ENCODE measurements at regions not wholly inside any gene's neighbourhood (a gene's known extent, or its start where the extent isn't known, plus 50 kb on each side); places are given as distances from the start of the nearest gene placed in this dataset.

GRCh38 chr2:176805345-176805744 lies 407.2 kb upstream of the HNRNPA3 start:
- ChIA-PET CTCF (interaction anchor here (1.7 kb wide), 1 partner anchor 9 kb away, joined by 6 read pairs; no protein-coding TSS in a partner anchor), POLR2A (no interaction called here)

GRCh38 chr2:176812246-176812775 lies 400.3 kb upstream of the HNRNPA3 start:
- ChIA-PET POLR2A (no interaction called here), CTCF (interaction anchor here (0.9 to 1.2 kb wide), 2 partner anchors 174 to 336 kb away, joined by 3 to 4 read pairs; no protein-coding TSS in a partner anchor)

GRCh38 chr2:176813156-176813555 lies 399.4 kb upstream of the HNRNPA3 start:
- ChIA-PET POLR2A (no interaction called here), CTCF (interaction anchor here (0.8 to 1.7 kb wide), 3 partner anchors 10 to 175 kb away, joined by 4 to 7 read pairs (median 4); no protein-coding TSS in a partner anchor)

GRCh38 chr2:176813621-176814049 lies 399.0 kb upstream of the HNRNPA3 start:
- POLR2A ChIA-PET = no interaction called here
- CTCF ChIA-PET = interaction anchor here (0.8 to 2.5 kb wide), 4 partner anchors 10 to 686 kb away, joined by 4 to 7 read pairs (median 6); no protein-coding TSS in a partner anchor

GRCh38 chr2:176814274-176814673 lies 398.3 kb upstream of the HNRNPA3 start:
- ChIA-PET POLR2A (no interaction called here), CTCF (interaction anchor here (0.7 to 2.5 kb wide), 7 partner anchors 9 to 687 kb away, joined by 3 to 7 read pairs (median 5); partner anchors contain the start of gene AGPS)

DNA sequence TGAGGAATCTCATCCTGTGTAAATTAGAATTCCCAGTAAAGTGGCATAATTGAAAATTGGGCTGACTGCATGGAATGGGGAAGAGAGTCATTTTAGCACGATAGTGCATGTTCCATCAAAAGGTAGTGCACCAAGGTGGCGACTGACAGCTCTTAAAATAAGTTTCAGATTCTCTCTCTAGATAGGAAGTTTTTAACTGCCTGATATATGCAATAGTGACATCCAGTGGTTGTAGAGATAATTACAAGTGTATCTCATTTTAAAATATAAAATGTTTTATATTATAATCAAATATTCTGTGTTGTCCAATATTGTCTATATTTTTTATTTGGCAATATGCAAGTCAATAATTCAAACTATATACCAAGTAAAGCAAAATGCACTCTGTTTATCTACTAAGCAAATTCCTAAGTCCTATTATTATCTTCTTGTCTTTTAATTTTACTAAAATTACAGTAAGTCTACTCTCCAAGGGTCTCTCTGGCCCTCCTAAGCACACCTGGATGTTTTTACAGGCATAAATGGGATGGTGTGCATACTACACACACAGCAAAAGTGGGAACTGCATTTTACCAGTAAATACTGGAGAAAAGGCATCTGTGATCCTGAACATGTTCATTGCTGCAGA lies 397.7 kb upstream of the HNRNPA3 start:
- ChIA-PET POLR2A (no interaction called here), CTCF (interaction anchor here (0.7 to 2.5 kb wide), 7 partner anchors 10 to 687 kb away, joined by 3 to 7 read pairs (median 5); partner anchors contain the start of gene AGPS)

DNA sequence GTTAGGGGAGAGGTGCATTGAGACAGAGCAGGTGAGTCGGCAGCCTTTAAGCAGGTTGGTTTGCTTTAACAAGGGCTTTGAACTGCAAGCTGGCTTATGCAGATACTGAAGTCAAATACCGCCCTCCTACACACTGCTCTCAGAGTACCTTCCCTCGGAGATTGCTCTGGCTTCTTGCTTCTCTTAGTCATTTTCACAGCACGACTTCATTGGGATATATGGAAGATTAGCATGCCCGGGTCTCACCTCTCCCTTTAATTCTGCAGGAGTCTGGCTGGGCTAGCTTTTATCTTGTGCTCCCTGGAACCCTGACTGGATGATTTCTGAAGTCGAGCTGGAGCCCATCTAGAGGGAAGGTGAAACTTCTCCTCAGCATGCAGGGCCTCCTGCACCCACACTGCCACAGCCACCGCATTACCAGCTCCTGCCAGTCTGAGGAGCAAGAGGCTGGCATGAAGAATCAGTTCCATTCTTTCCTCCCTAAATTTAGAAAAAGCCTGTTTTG lies 395.5 kb upstream of the HNRNPA3 start:
- ChIA-PET POLR2A (interaction anchor here (0.6 kb wide), 1 partner anchor 9 kb away, joined by 4 read pairs; no protein-coding TSS in a partner anchor), CTCF (no interaction called here)

- CTCF ChIA-PET = no interaction called here
- POLR2A ChIA-PET = no interaction called here
Measured at GRCh38 chr2:176818076-176818475, 394.5 kb upstream of the HNRNPA3 start.

DNA sequence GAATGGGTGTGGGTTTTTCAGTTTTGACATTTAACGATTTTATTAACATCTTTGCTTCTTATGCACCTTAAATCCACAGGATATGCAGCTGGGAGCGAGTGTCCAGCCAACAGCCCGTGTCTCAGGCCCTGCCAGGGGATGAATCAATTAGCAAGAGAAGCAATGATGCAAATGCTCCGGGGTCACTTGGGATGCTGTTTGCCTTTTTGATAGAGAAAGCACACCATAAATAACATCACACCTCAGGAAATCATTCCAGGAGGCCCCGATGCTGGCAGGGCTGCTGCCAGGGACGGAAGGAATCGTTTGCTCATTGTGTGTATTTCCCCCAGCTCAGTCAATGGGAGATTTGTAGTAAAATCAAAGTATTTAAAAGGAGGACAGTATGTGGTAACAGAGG lies 394.0 kb upstream of the HNRNPA3 start:
- ChIA-PET CTCF (no interaction called here), POLR2A (no interaction called here)

DNA sequence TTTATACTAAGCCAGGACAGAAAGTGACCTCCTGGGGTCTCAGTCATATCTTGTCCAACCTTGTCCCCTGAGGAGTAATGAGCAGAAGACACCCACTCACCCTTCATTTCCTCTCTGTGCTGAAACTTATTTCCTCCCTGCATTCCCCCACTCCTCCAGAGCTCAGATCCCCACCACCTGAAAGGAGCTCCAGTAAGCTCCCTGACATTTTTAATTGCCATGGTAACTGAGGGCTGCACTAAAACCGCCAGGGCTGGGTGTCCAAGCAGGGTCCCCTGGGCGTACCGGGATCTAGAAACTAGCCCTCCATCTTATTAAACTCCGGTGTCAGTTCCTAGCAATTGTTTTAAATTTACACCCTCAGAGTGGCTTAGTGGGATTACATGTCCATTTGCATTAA lies 393.3 kb upstream of the HNRNPA3 start:
- POLR2A ChIA-PET = no interaction called here
- CTCF ChIA-PET = interaction anchor here (1.8 kb wide), 1 partner anchor 329 kb away, joined by 6 read pairs; no protein-coding TSS in a partner anchor

DNA sequence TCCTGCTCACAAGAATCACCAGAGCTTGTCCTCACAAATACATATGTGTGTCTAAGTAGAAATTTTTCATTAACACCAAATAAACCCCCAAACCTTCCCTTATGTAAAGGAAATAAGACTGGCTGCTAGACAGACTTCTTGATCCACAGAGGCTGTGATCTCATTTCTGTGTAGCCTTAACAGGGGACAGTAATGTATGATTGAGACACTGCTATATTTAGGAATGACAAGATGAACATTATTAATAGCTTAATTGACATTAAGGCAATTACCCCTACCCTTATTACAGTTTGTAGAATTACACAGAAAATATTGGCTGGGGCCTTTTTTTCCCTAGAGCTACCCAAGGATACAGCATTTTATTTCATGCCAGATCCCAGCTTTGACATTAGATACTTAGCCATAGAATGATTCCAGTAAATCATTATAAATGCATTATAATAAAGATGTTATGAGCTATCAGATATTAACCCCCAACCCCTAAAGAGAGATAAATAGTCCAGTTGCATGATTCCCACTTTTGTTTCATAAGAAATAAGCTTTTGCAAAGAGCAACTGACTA lies 392.1 kb upstream of the HNRNPA3 start:
- ChIA-PET CTCF (interaction anchor here (0.9 to 1.8 kb wide), 2 partner anchors 8 to 328 kb away, joined by 3 to 6 read pairs; no protein-coding TSS in a partner anchor), POLR2A (no interaction called here)

DNA sequence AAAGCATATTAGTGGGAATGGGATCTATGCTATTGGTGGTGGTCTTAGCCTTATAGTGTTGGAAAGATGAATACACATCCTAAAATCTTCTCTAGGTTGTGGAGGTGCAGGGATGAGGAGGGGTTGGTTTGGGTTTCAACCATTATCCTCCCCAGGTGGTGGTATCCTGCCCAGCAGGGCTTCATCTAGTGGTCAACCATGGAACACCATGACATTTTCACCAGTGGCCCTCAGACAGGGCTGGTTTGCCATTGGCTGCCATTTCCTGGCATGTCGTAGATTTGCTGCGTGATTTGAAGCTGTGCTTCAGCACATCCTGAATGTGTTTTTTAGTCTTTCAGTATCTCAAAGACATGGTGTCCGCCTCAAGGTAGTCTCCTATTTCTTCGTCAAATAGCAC lies 391.2 kb upstream of the HNRNPA3 start:
- CTCF ChIA-PET = interaction anchor here (1.4 kb wide), 1 partner anchor 175 kb away, joined by 3 read pairs; no protein-coding TSS in a partner anchor
- POLR2A ChIA-PET = no interaction called here

GRCh38 chr2:176822060-176822459 lies 390.5 kb upstream of the HNRNPA3 start:
- POLR2A ChIA-PET = no interaction called here

GRCh38 chr2:176826356-176826755 lies 386.2 kb upstream of the HNRNPA3 start:
- ChIA-PET POLR2A (interaction anchor here (0.6 to 1.2 kb wide), 2 partner anchors 9 to 438 kb away, joined by 4 read pairs; partner anchors contain the start of gene NFE2L2), CTCF (interaction anchor here (0.7 to 1.3 kb wide), 2 partner anchors 30 to 323 kb away, joined by 3 to 4 read pairs; no protein-coding TSS in a partner anchor)

More at GRCh38 chr2:176822060-176822459, 390.5 kb upstream of the HNRNPA3 start:
- CTCF ChIA-PET = interaction anchor here (1.4 kb wide), 1 partner anchor 176 kb away, joined by 3 read pairs; no protein-coding TSS in a partner anchor

GRCh38 chr2:176826984-176827668 lies 385.5 kb upstream of the HNRNPA3 start:
- POLR2A ChIA-PET = interaction anchor here (1.2 kb wide), 1 partner anchor 437 kb away, joined by 4 read pairs; the partner anchor contains the start of gene NFE2L2

DNA sequence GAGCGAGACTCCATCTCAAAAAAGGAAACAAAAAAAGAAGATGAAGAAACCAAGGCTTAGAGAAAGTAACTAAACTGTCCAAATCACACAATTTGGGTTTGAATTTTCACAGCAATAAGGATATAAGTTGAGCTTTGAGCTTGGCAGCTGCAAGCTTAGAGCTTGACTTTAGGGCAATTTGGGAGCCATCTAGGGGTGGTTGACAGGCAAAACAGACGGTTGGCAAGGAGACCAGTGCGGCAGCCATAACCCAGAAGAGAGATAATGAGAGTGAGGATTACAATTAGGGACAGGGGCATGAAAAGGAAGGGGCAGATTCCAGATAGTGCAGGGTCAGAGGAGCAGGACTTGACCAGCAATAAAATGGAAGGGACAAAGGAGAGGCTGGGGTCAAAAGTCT lies 382.2 kb upstream of the HNRNPA3 start:
- CTCF ChIA-PET = interaction anchor here (1.3 kb wide), 1 partner anchor 23 kb away, joined by 3 read pairs; no protein-coding TSS in a partner anchor
- POLR2A ChIA-PET = no interaction called here

More at GRCh38 chr2:176826984-176827668, 385.5 kb upstream of the HNRNPA3 start:
- CTCF ChIA-PET = interaction anchor here (0.7 to 1.6 kb wide), 3 partner anchors 29 to 322 kb away, joined by 3 to 4 read pairs (median 4); no protein-coding TSS in a partner anchor

DNA sequence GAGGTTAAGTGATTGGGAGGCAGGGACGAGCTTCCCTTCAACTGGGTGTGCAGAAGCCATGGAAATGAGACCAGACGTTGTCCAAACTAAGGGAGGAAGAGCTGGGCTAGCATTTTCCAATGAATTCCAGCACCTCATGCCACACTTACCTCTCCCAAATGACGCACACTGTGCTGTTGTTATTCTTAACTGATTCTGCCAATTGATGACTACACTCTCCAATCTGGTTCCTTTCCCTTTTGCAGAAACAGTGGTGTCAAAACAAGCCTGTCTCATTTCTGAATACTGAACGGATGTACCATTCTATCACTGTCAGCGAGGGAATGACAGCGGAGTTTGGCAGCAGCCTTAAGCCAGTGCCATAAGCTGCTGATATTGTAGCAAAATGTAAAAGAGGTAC lies 380.5 kb upstream of the HNRNPA3 start:
- CTCF ChIA-PET = no interaction called here
- POLR2A ChIA-PET = no interaction called here

DNA sequence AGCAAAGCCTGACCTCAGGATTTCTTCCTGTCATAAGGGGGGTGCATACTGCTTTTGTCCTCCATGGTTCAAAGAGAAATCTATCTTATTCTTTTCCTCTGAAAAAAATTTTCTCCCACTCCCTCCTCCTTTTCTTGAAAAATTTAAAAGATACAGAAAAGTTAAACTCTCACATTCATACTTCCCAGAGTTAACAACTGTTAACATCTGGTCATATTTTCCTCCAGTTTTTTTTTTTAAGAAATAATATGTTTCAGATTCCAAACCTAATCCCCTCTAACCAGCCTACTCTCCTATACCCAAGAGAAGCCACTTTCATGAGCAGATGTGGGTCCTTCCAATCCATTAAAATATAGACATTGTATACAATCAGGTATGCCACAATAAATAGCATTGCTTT lies 378.9 kb upstream of the HNRNPA3 start:
- ChIA-PET CTCF (no interaction called here), POLR2A (no interaction called here)

GRCh38 chr2:176834226-176834625 lies 378.4 kb upstream of the HNRNPA3 start:
- CTCF ChIA-PET = no interaction called here
- POLR2A ChIA-PET = no interaction called here

Data from activated CD8-positive, alpha-beta memory T cell treated with anti-CD3 and anti-CD28 coated beads for 36 hours (primary cell).